ENCODE measurements at regions not wholly inside any gene's neighbourhood (a gene's known extent, or its start where the extent isn't known, plus 50 kb on each side); places are given as distances from the start of the nearest gene placed in this dataset.

DNA sequence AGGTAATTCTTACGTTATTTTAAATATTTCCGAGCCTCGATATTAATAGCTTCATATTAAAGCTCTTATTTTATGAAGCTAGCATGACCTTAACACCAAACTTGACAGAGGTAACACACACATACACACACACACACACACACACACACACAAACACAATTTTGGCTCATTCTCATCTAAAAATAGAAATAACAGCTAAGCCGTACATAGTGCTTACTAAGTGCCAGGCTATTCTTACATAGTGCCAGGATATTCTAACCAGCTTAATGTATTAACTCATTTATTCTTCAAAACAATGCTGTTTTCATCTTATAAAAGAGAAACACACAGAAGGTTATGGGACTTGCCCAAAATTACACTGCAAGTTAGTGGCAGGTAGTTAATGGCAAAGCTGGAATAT is 87.0 kb upstream of the BLTP1 start:
- TF ChIP-seq CTCF (IDR thresholded peaks at IDR 0.05): no peak
- Mint-ChIP-seq H3K4me1 (no peaks in the 10 kb centered on the region), H3K4me3 (no peak overlapping the region), H3K36me3 (ENCODE audit: low read depth) (peaks cover 4% of the 10 kb centered on the region), H3K27ac (no peak overlapping the region), H3K9me3 (peaks cover 12% of the 10 kb centered on the region), H3K27me3 (ENCODE audit: low read depth, poor library complexity) (peaks cover 2% of the 10 kb centered on the region)
- no peak for DNase-seq

GRCh38 chr4:122053186-122053585 is 98.9 kb upstream of the BLTP1 start:
- H3K4me3 Mint-ChIP-seq: no peak overlapping the region
- peak overlapping the region; percentile 22 for H3K27ac Mint-ChIP-seq
- H3K9me3 Mint-ChIP-seq: peaks cover 14% of the 10 kb centered on the region
- H3K4me1 Mint-ChIP-seq: peaks cover 9% of the 10 kb centered on the region
- DNase-seq: no peak
- no peak for TF ChIP-seq CTCF (IDR thresholded peaks at IDR 0.05)
- no peaks in the 10 kb centered on the region for H3K27me3 Mint-ChIP-seq (ENCODE audit: low read depth, poor library complexity)
- H3K36me3 Mint-ChIP-seq (ENCODE audit: low read depth): peaks cover 4% of the 10 kb centered on the region

DNA sequence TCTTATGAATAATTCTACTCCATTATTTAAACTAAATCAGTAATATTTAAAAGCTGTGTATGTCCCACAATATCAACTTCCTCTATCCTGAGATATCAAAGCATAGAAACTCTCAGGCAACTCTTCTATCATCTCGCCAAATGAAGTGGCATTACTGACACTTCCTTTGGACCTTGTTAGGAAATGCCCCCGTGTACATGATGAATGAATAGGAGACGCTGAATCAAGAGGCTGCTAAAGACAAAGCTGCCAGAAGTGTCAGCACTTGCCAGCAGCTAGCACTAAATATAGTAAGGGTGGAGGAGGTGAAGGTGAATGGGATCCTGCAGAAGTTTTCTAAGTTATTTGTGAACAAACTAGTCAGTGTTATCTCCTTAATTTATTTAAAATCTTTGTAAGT is 99.5 kb upstream of the BLTP1 start:
- no peak for DNase-seq
- Mint-ChIP-seq H3K27ac (no peak overlapping the region), H3K9me3 (peaks cover 9% of the 10 kb centered on the region), H3K4me3 (no peak overlapping the region), H3K27me3 (ENCODE audit: low read depth, poor library complexity) (no peaks in the 10 kb centered on the region), H3K4me1 (peaks cover 9% of the 10 kb centered on the region), H3K36me3 (ENCODE audit: low read depth) (peaks cover 4% of the 10 kb centered on the region)
- no peak for TF ChIP-seq CTCF (IDR thresholded peaks at IDR 0.05)

DNA sequence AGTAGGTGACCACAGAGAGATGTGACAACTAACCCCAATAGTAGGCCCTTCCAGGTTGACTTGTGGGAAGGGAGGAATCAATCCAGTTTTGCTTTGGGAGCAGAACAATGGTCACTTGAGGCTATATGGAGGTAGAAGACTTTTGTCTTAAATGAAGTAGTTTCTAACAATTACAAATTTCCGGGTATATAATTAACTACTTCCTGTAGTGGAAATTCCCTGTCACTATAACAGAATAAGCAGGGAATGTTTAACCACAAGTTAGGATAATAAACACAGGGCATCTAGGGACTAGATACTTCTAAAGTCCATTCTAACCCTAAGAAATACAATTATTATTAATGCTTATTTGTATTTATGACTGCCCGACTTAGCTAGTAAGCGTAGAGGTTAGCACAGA is 99.0 kb upstream of the TRPC3 start:
- Mint-ChIP-seq H3K4me1 (peaks cover 9% of the 10 kb centered on the region), H3K9me3 (no peaks in the 10 kb centered on the region), H3K4me3 (no peak overlapping the region), H3K36me3 (ENCODE audit: low read depth) (no peaks in the 10 kb centered on the region), H3K27ac (no peak overlapping the region), H3K27me3 (ENCODE audit: low read depth, poor library complexity) (no peaks in the 10 kb centered on the region)
- no peak for TF ChIP-seq CTCF (IDR thresholded peaks at IDR 0.05)
- no peak for DNase-seq

DNA sequence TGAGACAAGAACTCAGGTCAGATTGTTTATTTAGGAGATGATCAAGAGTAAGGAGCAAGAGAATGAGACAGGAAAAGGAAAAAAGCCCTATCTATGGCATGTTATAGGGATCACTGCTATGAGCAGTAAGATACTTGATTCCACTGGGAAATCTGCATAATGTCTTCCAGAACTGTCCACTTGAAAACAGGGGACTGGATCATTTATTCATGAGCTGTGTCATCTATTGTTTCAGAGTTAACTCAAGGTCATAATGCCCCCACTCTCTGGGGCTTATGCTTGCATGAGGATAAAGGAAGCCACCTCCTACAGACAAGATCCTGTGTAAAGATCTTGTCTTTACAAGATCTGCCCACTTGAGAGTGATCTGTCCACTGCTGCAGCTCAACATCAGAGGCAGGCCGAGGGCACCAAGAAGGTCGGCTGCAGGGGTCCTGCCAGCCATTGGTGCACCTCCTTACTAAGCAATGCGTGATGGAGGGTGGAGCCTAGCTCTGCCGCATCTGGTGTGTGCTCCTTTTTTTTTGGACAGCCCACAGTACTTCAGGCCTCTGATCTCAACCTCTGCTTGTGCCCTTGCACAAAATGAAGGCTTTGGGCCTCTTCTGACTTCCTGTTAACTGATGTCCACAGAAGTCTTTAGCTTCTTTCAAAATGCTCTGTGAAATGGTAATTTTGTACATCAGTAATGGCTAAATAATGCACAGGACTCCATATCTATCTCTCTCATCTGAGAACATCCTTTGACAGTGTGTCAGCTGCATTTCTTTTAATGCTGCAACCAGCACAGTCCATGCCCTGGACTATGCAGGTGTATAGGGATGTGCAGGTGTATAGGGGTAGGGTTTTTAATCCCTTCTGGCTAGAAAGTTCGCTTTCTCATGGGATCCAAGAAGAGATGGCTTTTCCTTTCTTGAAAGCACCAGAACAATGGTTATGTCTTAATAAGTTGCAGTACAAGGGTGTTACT is 95.9 kb upstream of the TRPC3 start:
- no peak for DNase-seq
- Mint-ChIP-seq H3K9me3 (peaks cover 3% of the 10 kb centered on the region), H3K27ac (no peak overlapping the region), H3K4me3 (no peak overlapping the region), H3K4me1 (peaks cover 3% of the 10 kb centered on the region), H3K36me3 (ENCODE audit: low read depth) (no peaks in the 10 kb centered on the region), H3K27me3 (ENCODE audit: low read depth, poor library complexity) (no peaks in the 10 kb centered on the region)
- no peak for TF ChIP-seq CTCF (IDR thresholded peaks at IDR 0.05)

GRCh38 chr4:122046255-122046654 is 94.4 kb upstream of the TRPC3 start:
- Mint-ChIP-seq H3K4me1 (no peaks in the 10 kb centered on the region), H3K4me3 (no peak overlapping the region), H3K9me3 (peaks cover 3% of the 10 kb centered on the region), H3K27ac (no peak overlapping the region), H3K27me3 (ENCODE audit: low read depth, poor library complexity) (no peaks in the 10 kb centered on the region), H3K36me3 (ENCODE audit: low read depth) (no peaks in the 10 kb centered on the region)
- TF ChIP-seq CTCF (IDR thresholded peaks at IDR 0.05): no peak
- no peak for DNase-seq
